Heart right ventricle (tissue), 16 donors: ENCODE measurements at regions not wholly inside any gene's neighbourhood (a gene's known extent, or its start where the extent isn't known, plus 50 kb on each side); places are given as distances from the start of the nearest gene placed in this dataset.
A peak's percentile ranks its signal among the peaks of the same experiment; 100 is the strongest.

ENCODE experiments used
- ATAC-seq, 8 donors: fragments of 200-7000 bp; cut with Tn5 transposase; one replicate each; pipeline ENCODE4 v1.9.1; 2020; ENCODE audit warnings: mild to moderate bottlenecking in 8 of 8, moderate library complexity in 8 of 8, moderate number of reproducible peaks in 1 of 8
- DNase-seq, 2 donors: peaks; one replicate each; pipeline ENCODE4 v3.0.0-alpha.2; 2020
- H3K27ac ChIP-seq, 10 donors: fragments of 200-600 bp; sonication (generic) in 2 of 10; one replicate each; pipeline versions ENCODE4 v1.5.0 to v1.8.0; 2020 to 2022; ENCODE audit warnings: mild to moderate bottlenecking in 3 of 10
- H3K27me3 ChIP-seq, 7 donors: fragments of 200-600 bp; one replicate each; pipeline ENCODE4 v1.8.0; 2021 to 2022; ENCODE audit warnings: mild to moderate bottlenecking in 2 of 7
- H3K36me3 ChIP-seq, 9 donors: fragments of 200-600 bp; sonication (generic) in 1 of 9; one replicate each; pipeline versions ENCODE4 v1.5.0 to v1.8.0; 2020 to 2022; ENCODE audit warnings: mild to moderate bottlenecking in 2 of 9
- H3K4me1 ChIP-seq, 9 donors: fragments of 200-600 bp; sonication (generic) in 1 of 9; one replicate each; pipeline versions ENCODE4 v1.5.0 to v1.8.0; 2020 to 2022; ENCODE audit warnings: mild to moderate bottlenecking in 4 of 9
- H3K4me3 ChIP-seq, 10 donors: fragments of 200-600 bp; sonication (generic) in 2 of 10; one replicate each; pipeline versions ENCODE4 v1.5.0 to v1.8.0; 2020 to 2022; ENCODE audit warnings: mild to moderate bottlenecking in 7 of 10, moderate library complexity in 2 of 10
- H3K9me3 ChIP-seq, 11 donors: fragments of 200-600 bp in 10 of 11; sonication (generic) in 2 of 11; one replicate each; pipeline versions ENCODE4 v1.5.0 to v1.8.0; 2013 to 2022; ENCODE audit warnings: mild to moderate bottlenecking in 2 of 11, control low read depth in 1 of 11, moderate library complexity in 1 of 11
- CTCF ChIP-seq, 9 donors: fragments of 200-600 bp; sonication (generic) in 2 of 9; IDR thresholded peaks; one replicate each; pipeline versions ENCODE4 v1.5.0 to v1.8.0; 2021 to 2022; ENCODE audit warnings: antibody characterized with exemption in 9 of 9, mild to moderate bottlenecking in 5 of 9, moderate library complexity in 1 of 9
- WGBS, 2 donors: extraction: QIAGEN DNeasy Blood & Tissue Kit; methylation state at CpG; one replicate each; pipeline ENCODE4 v1.1.7; 2013; ENCODE audit warnings: inconsistent platforms in 1 of 2; 5-methylcytosine and 5-hydroxymethylcytosine counted together
- intact Hi-C, 10 donors: fragments of 100-400 bp; cut with DNase I; formaldehyde crosslinking; loops; one replicate each; pipeline versions ENCODE4 v1.11.1 to v1.14.2; 2022
- donor health status: Arrhythmogenic right ventricular cardiomyopathy.
- donor health status: ischemic (EF 13 %, LVEDD 7.1; RV severe dilation, severe dysfunction).
- donor health status: healthy with polysubstance abuse.
- donor health status: DM: no; HTN: yes; CAD: no.
- donor health status: DM: no; HTN: no; CAD: no.
- donor health status: ischemic (EF 25% LVEDD 6.9; RV normal size, moderate dysfunction).
- donor health status: ischemic (EF 25% LVEDD 5.7; RV mildly dilated, moderate dysfunction).
- donor health status: healthy.
- donor health status: DM: yes; HTN: yes; CAD: no.
- donor health status: Ischemic cardiomyopathy.
- donor health status: ischemic (EF 35%, LVEDD 5.7; RV mildly dilated, moderate dysfunction).
- donor health status: nonischemic (EF 11% LVEDD 7.7; RV severe dilation, severe dysfunction).
- donor health status: DM: yes; HTN: yes; CAD: no.
- donor health status: PGD.
- donor health status: ischemic (EF 29% LVEDD 5.4; RV normal size, mild dysfunction).
- donor health status: nonischemic (EF 23%, LVEDD 6.1; RV moderate dilation, normal function).

DNA sequence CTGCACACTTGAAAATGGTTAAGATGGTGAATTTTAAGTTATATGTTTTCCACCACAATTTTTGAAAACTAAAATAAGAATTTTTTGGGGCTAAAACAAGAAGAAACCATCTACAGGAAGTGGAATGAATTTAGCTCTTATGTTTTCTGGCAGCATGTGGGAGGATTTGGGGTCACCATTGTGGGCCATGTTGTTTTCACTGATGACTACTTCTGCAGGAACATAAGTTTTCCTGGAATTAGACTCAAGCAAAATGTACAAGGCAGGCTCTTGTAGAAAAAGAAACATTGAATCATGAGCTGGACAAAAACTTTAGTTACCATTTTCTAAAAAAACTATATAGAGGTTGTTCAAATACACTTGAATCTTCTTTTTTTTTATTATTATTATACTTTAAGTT lies 125.3 kb upstream of the C1QTNF9B start:
- no peak for TF ChIP-seq CTCF (IDR thresholded peaks at IDR 0.05)
- H3K4me3 ChIP-seq, result no peak overlapping the region
- intact Hi-C loops, result loop anchor here in 3 of 10 donors (5.0 kb wide), 3 partner anchors 100 to 200 kb away; no protein-coding TSS in a partner anchor
- peaks cover 0 to 6% (median 0%) of the 10 kb centered on the region in 11 donors for H3K9me3 ChIP-seq
- no peak for ATAC-seq
- H3K27ac ChIP-seq, result no peak overlapping the region
- no peaks in the 10 kb centered on the region for H3K36me3 ChIP-seq
- H3K27me3 ChIP-seq, result no peaks in the 10 kb centered on the region
- H3K4me1 ChIP-seq, result peaks cover 0 to 4% (median 0%) of the 10 kb centered on the region in 9 donors
- DNase-seq, result no peak

- Histone ChIP-seq H3K27ac (no peak overlapping the region), H3K4me1 (peaks cover 0 to 4% (median 0%) of the 10 kb centered on the region in 9 donors), H3K27me3 (no peaks in the 10 kb centered on the region), H3K4me3 (no peak overlapping the region), H3K36me3 (no peaks in the 10 kb centered on the region), H3K9me3 (peaks cover 0 to 6% (median 0%) of the 10 kb centered on the region in 11 donors)
- intact Hi-C loops, result loop anchor here in 3 of 10 donors (5.0 kb wide), 3 partner anchors 101 to 199 kb away; no protein-coding TSS in a partner anchor
- TF ChIP-seq CTCF (IDR thresholded peaks at IDR 0.05), result no peak
- ATAC-seq (no peak), DNase-seq (no peak)
- 88 to 96% methylated on average over 1 of the region's 1 CpG for WGBS, 2 donors
Observed at GRCh38 chr13:24023073-24023472, 125.8 kb upstream of the C1QTNF9B start.

- Histone ChIP-seq H3K36me3 (no peaks in the 10 kb centered on the region), H3K4me3 (no peak overlapping the region), H3K4me1 (peaks cover 0 to 17% (median 9%) of the 10 kb centered on the region in 9 donors), H3K27ac (no peak overlapping the region), H3K9me3 (peaks cover 0 to 6% (median 0%) of the 10 kb centered on the region in 11 donors), H3K27me3 (no peaks in the 10 kb centered on the region)
- ATAC-seq, result no peak
- no peak for TF ChIP-seq CTCF (IDR thresholded peaks at IDR 0.05)
- WGBS, 2 donors, result 59 to 73% methylated on average over 4 of the region's 4 CpGs
- intact Hi-C loops, result no loop called here
- DNase-seq, result no peak
Observed at GRCh38 chr13:24027494-24027893, 130.2 kb upstream of the C1QTNF9B start.

DNA sequence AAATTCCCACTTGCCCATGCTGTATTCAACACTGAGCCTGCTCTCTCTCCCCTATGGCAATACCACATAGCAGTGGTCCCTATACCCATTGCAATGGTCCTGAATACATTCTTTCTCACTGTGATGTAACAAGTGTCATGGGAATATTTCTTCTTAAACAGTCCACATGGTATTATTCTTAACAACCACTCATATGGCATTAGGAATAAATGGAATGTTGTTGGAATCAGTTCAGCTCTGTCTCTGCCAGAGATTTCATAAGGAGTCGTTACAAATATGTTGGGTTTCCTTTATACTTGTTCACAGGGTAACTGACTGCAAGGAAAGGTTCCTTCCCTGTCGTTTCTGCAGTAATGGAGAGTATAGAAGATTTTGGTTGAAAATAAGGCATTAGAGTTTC lies 128.3 kb upstream of the SPATA13 start:
- Histone ChIP-seq H3K27ac (peak overlapping the region in 6 of 10 donors; percentile 2 to 72 (median 59)), H3K9me3 (no peaks in the 10 kb centered on the region), H3K4me1 (peaks cover 0 to 41% (median 24%) of the 10 kb centered on the region in 9 donors), H3K27me3 (no peaks in the 10 kb centered on the region), H3K4me3 (no peak overlapping the region), H3K36me3 (no peaks in the 10 kb centered on the region)
- WGBS, 2 donors, result 26 to 28% methylated on average over 2 of the region's 2 CpGs
- intact Hi-C loops, result no loop called here
- DNase-seq (no peak), ATAC-seq (peak in 3 of 8 donors; percentile 26 to 54 (median 47))
- TF ChIP-seq CTCF (IDR thresholded peaks at IDR 0.05), result no peak
